Uterus (tissue), 2 donors: ENCODE measurements at regions not wholly inside any gene's neighbourhood (a gene's known extent, or its start where the extent isn't known, plus 50 kb on each side); places are given as distances from the start of the nearest gene placed in this dataset.

Experiments
- CTCF ChIP-seq, 4 experiments: fragments of 200-600 bp in 2 of 4; fragments of 450-650 bp in 2 of 4; sonication (generic) in 2 of 4; IDR thresholded peaks; one replicate each; pipeline ENCODE4 v1.5.1; 2016 to 2019; ENCODE audit warnings: antibody characterized with exemption in 4 of 4, mild to moderate bottlenecking in 2 of 4, moderate library complexity in 1 of 4
- POLR2A ChIP-seq, 2 donors: fragments of 450-650 bp; IDR thresholded peaks; one replicate each; pipeline ENCODE4 v1.6.1; 2016; ENCODE audit warnings: antibody characterized with exemption in 2 of 2, mild to moderate bottlenecking in 1 of 2, moderate library complexity in 1 of 2

DNA sequence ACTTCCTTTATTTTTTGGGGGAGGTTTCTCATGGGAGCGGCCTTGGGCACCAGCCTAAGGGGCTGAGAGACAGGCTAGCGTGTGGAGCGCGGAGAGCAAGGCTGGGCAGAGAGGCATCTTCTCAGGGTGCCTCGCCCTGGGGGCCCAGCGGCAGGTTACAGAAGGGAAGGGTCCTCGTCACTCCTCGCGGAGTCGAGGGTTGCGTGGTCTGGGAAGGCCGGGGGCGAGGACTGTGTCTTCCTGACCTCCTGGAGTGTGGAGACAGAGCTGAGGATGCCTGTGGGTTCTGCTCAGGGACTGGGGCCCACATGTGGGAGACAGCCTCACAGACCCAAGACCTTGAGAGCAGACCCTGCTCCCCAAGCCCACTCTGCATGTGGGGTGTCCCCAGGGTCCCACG is 79.6 kb upstream of the LRPAP1 start:
- no peak for TF ChIP-seq CTCF (IDR thresholded peaks at IDR 0.05)
- TF ChIP-seq POLR2A (IDR thresholded peaks at IDR 0.05): no peak
